ENCODE measurements at regions not wholly inside any gene's neighbourhood (a gene's known extent, or its start where the extent isn't known, plus 50 kb on each side); places are given as distances from the start of the nearest gene placed in this dataset.

- H3K36me3 ChIP-seq = no peaks in the 10 kb centered on the region
- no peaks in the 10 kb centered on the region for H3K4me1 ChIP-seq
- no peaks in the 10 kb centered on the region for H3K27me3 ChIP-seq
- DNase-seq = no peak
- no peak overlapping the region for H3K27ac ChIP-seq
- H3K9me3 ChIP-seq = no peaks in the 10 kb centered on the region
- no peak overlapping the region for H3K4me3 ChIP-seq
- TF ChIP-seq POLR2A (IDR thresholded peaks at IDR 0.05) (no peak), CTCF (IDR thresholded peaks at IDR 0.05) (no peak)
Observed at GRCh38 chr11:92416971-92417725, 192.5 kb downstream of the FAT3 start.

- DNase-seq = no peak
- H3K4me1 ChIP-seq = no peaks in the 10 kb centered on the region
- H3K27me3 ChIP-seq = no peaks in the 10 kb centered on the region
- H3K27ac ChIP-seq = no peak overlapping the region
- no peak overlapping the region for H3K4me3 ChIP-seq
- no peaks in the 10 kb centered on the region for H3K36me3 ChIP-seq
- no peaks in the 10 kb centered on the region for H3K9me3 ChIP-seq
- no peak for TF ChIP-seq POLR2A (IDR thresholded peaks at IDR 0.05)
- TF ChIP-seq CTCF (IDR thresholded peaks at IDR 0.05) = no peak
Observed at GRCh38 chr11:92423115-92424034, 198.8 kb downstream of the FAT3 start.

GRCh38 chr11:92424281-92424680, 199.7 kb downstream of the FAT3 start:
- TF ChIP-seq CTCF (IDR thresholded peaks at IDR 0.05) (no peak), POLR2A (IDR thresholded peaks at IDR 0.05) (no peak)
- no peaks in the 10 kb centered on the region for H3K9me3 ChIP-seq
- no peak overlapping the region for H3K4me3 ChIP-seq
- H3K27me3 ChIP-seq = no peaks in the 10 kb centered on the region
- no peak for DNase-seq
- no peaks in the 10 kb centered on the region for H3K4me1 ChIP-seq
- no peak overlapping the region for H3K27ac ChIP-seq
- no peaks in the 10 kb centered on the region for H3K36me3 ChIP-seq

GRCh38 chr11:92425127-92425526, 200.5 kb downstream of the FAT3 start:
- H3K9me3 ChIP-seq = no peaks in the 10 kb centered on the region
- H3K4me1 ChIP-seq = no peaks in the 10 kb centered on the region
- H3K27me3 ChIP-seq = no peaks in the 10 kb centered on the region
- H3K4me3 ChIP-seq = no peak overlapping the region
- no peak overlapping the region for H3K27ac ChIP-seq
- no peaks in the 10 kb centered on the region for H3K36me3 ChIP-seq
- TF ChIP-seq CTCF (IDR thresholded peaks at IDR 0.05) (no peak), POLR2A (IDR thresholded peaks at IDR 0.05) (no peak)
- no peak for DNase-seq

- no peak overlapping the region for H3K4me3 ChIP-seq
- no peak overlapping the region for H3K27ac ChIP-seq
- no peaks in the 10 kb centered on the region for H3K36me3 ChIP-seq
- no peaks in the 10 kb centered on the region for H3K9me3 ChIP-seq
- no peaks in the 10 kb centered on the region for H3K4me1 ChIP-seq
- DNase-seq = no peak
- TF ChIP-seq CTCF (IDR thresholded peaks at IDR 0.05) (no peak), POLR2A (IDR thresholded peaks at IDR 0.05) (no peak)
- no peaks in the 10 kb centered on the region for H3K27me3 ChIP-seq
Observed at GRCh38 chr11:92432515-92432914, 207.9 kb downstream of the FAT3 start.

Data from Peyer's patch (tissue), 4 donors.